Parathyroid adenoma (tissue), 2 donors: ENCODE measurements at regions not wholly inside any gene's neighbourhood (a gene's known extent, or its start where the extent isn't known, plus 50 kb on each side); places are given as distances from the start of the nearest gene placed in this dataset.

ENCODE experiments used
- H2AFZ ChIP-seq: fragments of 300-600 bp; sonication (generic); one replicate; pipeline ENCODE4 v1.7.0; 2017; ENCODE audit warnings: antibody characterized with exemption, mild to moderate bottlenecking
- H3K27ac ChIP-seq: fragments of 300-600 bp; sonication (generic); one replicate; pipeline ENCODE4 v1.7.0; 2017
- H3K27me3 ChIP-seq: fragments of 300-600 bp; sonication (generic); one replicate; pipeline ENCODE4 v1.7.0; 2017; ENCODE audit warnings: low read length; ENCODE audit not compliant: control insufficient read depth, insufficient read depth
- H3K36me3 ChIP-seq: fragments of 300-600 bp; sonication (generic); one replicate; pipeline ENCODE4 v1.7.0; 2017; ENCODE audit warnings: low read length; ENCODE audit not compliant: control insufficient read depth, insufficient read depth
- H3K4me1 ChIP-seq: fragments of 300-600 bp; sonication (generic); one replicate; pipeline ENCODE4 v1.7.0; 2017; ENCODE audit warnings: control low read depth
- H3K4me2 ChIP-seq: fragments of 300-600 bp; sonication (generic); one replicate; pipeline ENCODE4 v1.7.0; 2017; ENCODE audit warnings: low read length
- H3K4me3 ChIP-seq: fragments of 300-600 bp; sonication (generic); one replicate; pipeline ENCODE4 v1.7.0; 2017; ENCODE audit warnings: low read depth, low read length
- H3K79me2 ChIP-seq: fragments of 300-600 bp; sonication (generic); one replicate; pipeline ENCODE4 v1.7.0; 2017; ENCODE audit warnings: control low read depth
- H3K9ac ChIP-seq: fragments of 300-600 bp; sonication (generic); one replicate; pipeline ENCODE4 v1.7.0; 2017; ENCODE audit warnings: mild to moderate bottlenecking
- H3K9me3 ChIP-seq: fragments of 300-600 bp; sonication (generic); one replicate; pipeline ENCODE4 v1.7.0; 2017; ENCODE audit warnings: low read length; ENCODE audit not compliant: control insufficient read depth
- CTCF ChIP-seq: fragments of 300-600 bp; sonication (generic); IDR thresholded peaks from one replicate; pipeline ENCODE4 v1.7.0; 2017; ENCODE audit warnings: antibody characterized with exemption, mild to moderate bottlenecking
- donor health status: primary hyperparathyroidism.

- no peak for TF ChIP-seq CTCF
- H3K9me3 ChIP-seq, result no peaks in the 10 kb centered on the region
- no peaks in the 10 kb centered on the region for H3K4me1 ChIP-seq
- no peak overlapping the region for H3K4me2 ChIP-seq
- H3K27me3 ChIP-seq, result no peaks in the 10 kb centered on the region
- H3K27ac ChIP-seq, result no peak overlapping the region
- H3K79me2 ChIP-seq, result no peaks in the 10 kb centered on the region
- H3K36me3 ChIP-seq, result no peaks in the 10 kb centered on the region
- H2AFZ ChIP-seq, result no peak overlapping the region
- H3K9ac ChIP-seq, result no peak overlapping the region
- no peak overlapping the region for H3K4me3 ChIP-seq
Observed at GRCh38 chr10:2968401-2969058, 98.8 kb upstream of the PFKP start.

- Histone ChIP-seq H2AFZ (no peak overlapping the region), H3K36me3 (no peaks in the 10 kb centered on the region), H3K4me3 (no peak overlapping the region), H3K27me3 (no peaks in the 10 kb centered on the region), H3K27ac (no peak overlapping the region), H3K9me3 (no peaks in the 10 kb centered on the region), H3K4me2 (no peak overlapping the region), H3K4me1 (no peaks in the 10 kb centered on the region), H3K79me2 (no peaks in the 10 kb centered on the region), H3K9ac (no peak overlapping the region)
- TF ChIP-seq CTCF, result no peak
Observed at GRCh38 chr10:2966134-2966533, 101.2 kb upstream of the PFKP start.

- TF ChIP-seq CTCF, result no peak
- H3K27me3 ChIP-seq, result no peaks in the 10 kb centered on the region
- no peak overlapping the region for H3K9ac ChIP-seq
- H3K4me3 ChIP-seq, result no peak overlapping the region
- H3K9me3 ChIP-seq, result no peaks in the 10 kb centered on the region
- H3K4me1 ChIP-seq, result no peaks in the 10 kb centered on the region
- H3K79me2 ChIP-seq, result no peaks in the 10 kb centered on the region
- no peak overlapping the region for H3K27ac ChIP-seq
- no peak overlapping the region for H3K4me2 ChIP-seq
- no peak overlapping the region for H2AFZ ChIP-seq
- H3K36me3 ChIP-seq, result no peaks in the 10 kb centered on the region
Observed at GRCh38 chr10:2964632-2965296, 102.6 kb upstream of the PFKP start.

- H3K79me2 ChIP-seq, result no peaks in the 10 kb centered on the region
- no peak overlapping the region for H3K4me3 ChIP-seq
Observed at GRCh38 chr10:2963889-2964631, 103.3 kb upstream of the PFKP start.

More at GRCh38 chr10:2963889-2964631, 103.3 kb upstream of the PFKP start:
- Histone ChIP-seq H2AFZ (no peak overlapping the region), H3K9ac (no peak overlapping the region), H3K27ac (no peak overlapping the region), H3K9me3 (no peaks in the 10 kb centered on the region), H3K27me3 (no peaks in the 10 kb centered on the region), H3K36me3 (no peaks in the 10 kb centered on the region), H3K4me2 (no peak overlapping the region), H3K4me1 (no peaks in the 10 kb centered on the region)
- no peak for TF ChIP-seq CTCF
